ENCODE measurements at regions not wholly inside any gene's neighbourhood (a gene's known extent, or its start where the extent isn't known, plus 50 kb on each side); places are given as distances from the start of the nearest gene placed in this dataset.
"Not testable (repeated sequence)": the region's sequence is repeated elsewhere in the genome, so short reads cannot be mapped to it uniquely, and the experiment has no call there.

GRCh38 chr10:29236910-29237309, 52.0 kb upstream of the LYZL1 start:
- not testable (repeated sequence) for H3K4me1 Mint-ChIP-seq; H3K79me2 ChIP-seq (replicated peaks; ENCODE audit: insufficient read depth); H4K20me1 ChIP-seq (replicated peaks; ENCODE audit: insufficient read depth); H3K4me1 ChIP-seq (ENCODE audit: insufficient read depth); H3K4me3 Mint-ChIP-seq; H3K4me2 ChIP-seq; H3K27me3 Mint-ChIP-seq (ENCODE audit: insufficient read depth, low read depth, poor library complexity); H3K27me3 ChIP-seq (ENCODE audit: insufficient read depth); H3K27ac ChIP-seq (ENCODE audit: low read depth); H3K4me3 ChIP-seq; H3F3A ChIP-seq (replicated peaks; ENCODE audit: low read depth); ATAC-seq; H3K27ac Mint-ChIP-seq; H3K36me3 ChIP-seq (ENCODE audit: insufficient read depth); H3K9me3 Mint-ChIP-seq; H3K9me2 ChIP-seq (ENCODE audit: insufficient read depth); H3K36me3 Mint-ChIP-seq (ENCODE audit: low read depth); DNase-seq (ENCODE audit: low spot score)
- peak overlapping the region; percentile 95 for H2AFZ ChIP-seq

DNA sequence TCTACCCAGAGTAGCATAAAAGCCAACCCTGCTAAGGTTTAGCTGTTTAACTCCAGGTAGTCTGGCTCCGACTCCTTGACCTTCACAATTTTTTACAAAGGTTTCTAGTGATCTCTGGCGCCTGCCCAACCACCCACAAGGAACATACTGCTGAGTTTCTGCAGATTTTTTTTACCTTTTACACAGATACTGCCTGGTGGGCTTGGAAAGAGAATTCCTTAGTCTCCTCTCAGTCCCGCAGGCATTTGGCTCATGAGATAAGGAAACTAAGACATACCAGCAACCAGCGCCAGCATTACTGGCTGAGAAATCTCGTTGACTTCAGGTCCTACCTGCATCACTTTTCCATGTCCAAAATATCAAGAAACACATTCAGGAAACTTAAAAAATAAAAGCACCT, 51.1 kb upstream of the LYZL1 start:
- Mint-ChIP-seq H3K36me3 (ENCODE audit: low read depth) (no peaks in the 10 kb centered on the region), H3K4me3 (no peak overlapping the region), H3K27me3 (ENCODE audit: insufficient read depth, low read depth, poor library complexity) (no peaks in the 10 kb centered on the region), H3K9me3 (no peaks in the 10 kb centered on the region), H3K4me1 (peaks cover 4% of the 10 kb centered on the region; the same call in 1 of the 3 replicates), H3K27ac (no peak overlapping the region)
- Histone ChIP-seq H3K36me3 (ENCODE audit: insufficient read depth) (no peaks in the 10 kb centered on the region), H2AFZ (peak overlapping the region; percentile 95; the same call in 1 of the 2 replicates), H3K4me3 (no peak overlapping the region), H3K27ac (ENCODE audit: low read depth) (no peak overlapping the region), H3K4me1 (ENCODE audit: insufficient read depth) (no peaks in the 10 kb centered on the region), H3K4me2 (no peak overlapping the region), H3K9me2 (ENCODE audit: insufficient read depth) (peaks cover 4% of the 10 kb centered on the region), H3F3A (replicated peaks; ENCODE audit: low read depth) (no peaks in the 10 kb centered on the region), H3K79me2 (replicated peaks; ENCODE audit: insufficient read depth) (no peaks in the 10 kb centered on the region), H4K20me1 (replicated peaks; ENCODE audit: insufficient read depth) (no peaks in the 10 kb centered on the region), H3K27me3 (ENCODE audit: insufficient read depth) (no peaks in the 10 kb centered on the region)
- DNase-seq (ENCODE audit: low spot score), result no peak
- no peak for TF ChIP-seq ZNF462 (CRISPR knock-in tag; IDR thresholded peaks at IDR 0.05)
- TF ChIP-seq, protein P1, sequence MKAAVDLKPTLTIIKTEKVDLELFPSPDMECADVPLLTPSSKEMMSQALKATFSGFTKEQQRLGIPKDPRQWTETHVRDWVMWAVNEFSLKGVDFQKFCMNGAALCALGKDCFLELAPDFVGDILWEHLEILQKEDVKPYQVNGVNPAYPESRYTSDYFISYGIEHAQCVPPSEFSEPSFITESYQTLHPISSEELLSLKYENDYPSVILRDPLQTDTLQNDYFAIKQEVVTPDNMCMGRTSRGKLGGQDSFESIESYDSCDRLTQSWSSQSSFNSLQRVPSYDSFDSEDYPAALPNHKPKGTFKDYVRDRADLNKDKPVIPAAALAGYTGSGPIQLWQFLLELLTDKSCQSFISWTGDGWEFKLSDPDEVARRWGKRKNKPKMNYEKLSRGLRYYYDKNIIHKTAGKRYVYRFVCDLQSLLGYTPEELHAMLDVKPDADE (IDR thresholded peaks at IDR 0.05), result no peak
- no peak for ATAC-seq

Measured in GM23338 (cell line).